Anterior cingulate cortex (tissue), 58 donors: ENCODE measurements at regions not wholly inside any gene's neighbourhood (a gene's known extent, or its start where the extent isn't known, plus 50 kb on each side); places are given as distances from the start of the nearest gene placed in this dataset.

Experiments
- DNase-seq, 58 donors: peaks; one replicate each; lab custom pipeline; 2025; lab: John Stamatoyannopoulos, UW

GRCh38 chr15:37550360-37551024 lies 383.9 kb upstream of the TMCO5A start:
- DNase-seq: no peak

GRCh38 chr15:37572401-37572800 lies 362.0 kb upstream of the TMCO5A start:
- DNase-seq: no peak

- no peak for DNase-seq
Measured at GRCh38 chr15:37574985-37575384, 359.5 kb upstream of the TMCO5A start.

- DNase-seq: no peak
Measured at GRCh38 chr15:37576952-37577351, 357.5 kb upstream of the TMCO5A start.

GRCh38 chr15:37581866-37582532 lies 352.4 kb upstream of the TMCO5A start:
- DNase-seq: no peak

- DNase-seq: no peak
Measured at GRCh38 chr15:37582852-37583251, 351.6 kb upstream of the TMCO5A start.

GRCh38 chr15:37586011-37586583 lies 348.3 kb upstream of the TMCO5A start:
- no peak for DNase-seq

- no peak for DNase-seq
Measured at GRCh38 chr15:37586976-37587375, 347.5 kb upstream of the TMCO5A start.

- DNase-seq: no peak
Measured at GRCh38 chr15:37594417-37594816, 340.0 kb upstream of the TMCO5A start.

GRCh38 chr15:37595426-37595970 lies 338.9 kb upstream of the TMCO5A start:
- DNase-seq: no peak

GRCh38 chr15:37599156-37599555 lies 335.3 kb upstream of the TMCO5A start:
- no peak for DNase-seq

GRCh38 chr15:37616215-37616614 lies 318.2 kb upstream of the TMCO5A start:
- DNase-seq: no peak

GRCh38 chr15:37618353-37618752 lies 316.1 kb upstream of the TMCO5A start:
- DNase-seq: no peak

GRCh38 chr15:37619358-37620042 lies 314.9 kb upstream of the TMCO5A start:
- no peak for DNase-seq

GRCh38 chr15:37625576-37625975 lies 308.9 kb upstream of the TMCO5A start:
- DNase-seq: no peak

GRCh38 chr15:37628507-37628906 lies 305.9 kb upstream of the TMCO5A start:
- DNase-seq: no peak

GRCh38 chr15:37636736-37637135 lies 297.7 kb upstream of the TMCO5A start:
- no peak for DNase-seq

GRCh38 chr15:37638116-37638515 lies 296.3 kb upstream of the TMCO5A start:
- no peak for DNase-seq

- DNase-seq: no peak
Measured at GRCh38 chr15:37638691-37639090, 295.7 kb upstream of the TMCO5A start.

GRCh38 chr15:37652646-37653417 lies 281.6 kb upstream of the TMCO5A start:
- DNase-seq: no peak
